OCI-LY3 (cell line): ENCODE measurements at regions not wholly inside any gene's neighbourhood (a gene's known extent, or its start where the extent isn't known, plus 50 kb on each side); places are given as distances from the start of the nearest gene placed in this dataset.

Experiments
- H2AFZ ChIP-seq: fragments of 200-600, 300-600 bp; shearing (Covaris generic); 2 replicates; pipeline ENCODE4 v1.6.0; 2014; ENCODE audit warnings: antibody characterized with exemption, low read depth, low read length
- H3K27ac ChIP-seq: fragments of 200-600, 300-600 bp; sonication (generic); 2 replicates; pipeline ENCODE4 v1.5.1; 2014; ENCODE audit warnings: mild to moderate bottlenecking, low read length, moderate library complexity, mixed read lengths
- H3K27me3 ChIP-seq: fragments of 200-600, 300-600 bp; sonication (generic); 2 replicates; pipeline ENCODE4 v1.6.1; 2014; ENCODE audit warnings: low read depth, low read length, mixed read lengths
- H3K36me3 ChIP-seq: fragments of 200-600, 300-600 bp; sonication (generic); replicated peaks from 2 replicates; pipeline ENCODE3; 2014; ENCODE audit warnings: low read depth, low read length, mixed read lengths
- H3K4me1 ChIP-seq: fragments of 300-600, 200-600 bp; sonication (generic); 2 replicates; pipeline ENCODE4 v1.6.1; 2014; ENCODE audit warnings: low read length, mixed read lengths
- H3K4me2 ChIP-seq: fragments of 200-600, 300-600 bp; sonication (generic); 2 replicates; pipeline ENCODE4 v1.6.1; 2014; ENCODE audit warnings: low read length, mixed read lengths
- H3K4me3 ChIP-seq: fragments of 300-600, 200-600 bp; sonication (generic); 2 replicates; pipeline ENCODE4 v1.5.1; 2014; ENCODE audit warnings: antibody characterized with exemption, mild to moderate bottlenecking, low read length, moderate library complexity
- H3K79me2 ChIP-seq: fragments of 300-600, 200-600 bp; shearing (Covaris generic); 2 replicates; pipeline ENCODE4 v1.6.1; 2014; ENCODE audit warnings: mild to moderate bottlenecking, low read length, mixed read lengths
- H3K9ac ChIP-seq: fragments of 300-600, 200-600 bp; shearing (Covaris generic); 2 replicates; pipeline ENCODE4 v1.6.0; 2014; ENCODE audit warnings: mild to moderate bottlenecking, low read length, moderate library complexity
- H3K9me3 ChIP-seq: fragments of 200-600, 300-600 bp; shearing (Covaris generic); 2 replicates; pipeline ENCODE4 v1.6.1; 2014; ENCODE audit warnings: low read length, mixed read lengths; ENCODE audit not compliant: insufficient read depth
- H4K20me1 ChIP-seq: fragments of 200-600, 300-600 bp; sonication (generic); 2 replicates; pipeline ENCODE4 v1.6.1; 2016; ENCODE audit warnings: low read length, mixed read lengths; ENCODE audit not compliant: insufficient read depth
- CTCF ChIP-seq: fragments of 200-600, 300-600 bp; sonication (generic); IDR thresholded peaks from 2 replicates; pipeline ENCODE4 v1.5.1; 2014; ENCODE audit warnings: antibody characterized with exemption, low read length, low read depth
- EZH2phosphoT487 ChIP-seq: fragments of 200-600 bp; shearing (Covaris generic); IDR thresholded peaks from 2 replicates; pipeline ENCODE4 v1.6.1; 2018; ENCODE audit warnings: antibody characterized with exemption, mixed run types, low read depth

DNA sequence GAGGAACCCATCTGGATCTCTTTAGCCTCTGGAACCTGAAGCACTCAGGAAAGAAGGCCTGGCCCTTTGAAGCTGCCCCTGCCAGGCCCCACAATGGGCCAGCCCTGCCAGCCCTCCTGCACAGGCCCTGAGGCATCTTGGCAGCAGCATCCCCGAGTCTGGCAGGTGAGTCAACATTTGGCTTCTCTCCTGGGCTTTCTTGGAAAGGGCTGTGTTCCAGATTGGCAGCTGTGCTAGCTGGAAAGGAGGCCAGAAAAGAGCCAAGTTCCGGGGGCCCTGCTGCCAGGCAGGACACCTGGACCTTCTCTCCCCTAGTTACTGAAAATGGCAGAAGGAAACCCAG lies 187.2 kb downstream of the SHQ1 start:
- Histone ChIP-seq H3K79me2 (no peaks in the 10 kb centered on the region), H3K4me2 (no peak overlapping the region)
- no peak for TF ChIP-seq CTCF
- TF ChIP-seq EZH2phosphoT487: no peak

DNA sequence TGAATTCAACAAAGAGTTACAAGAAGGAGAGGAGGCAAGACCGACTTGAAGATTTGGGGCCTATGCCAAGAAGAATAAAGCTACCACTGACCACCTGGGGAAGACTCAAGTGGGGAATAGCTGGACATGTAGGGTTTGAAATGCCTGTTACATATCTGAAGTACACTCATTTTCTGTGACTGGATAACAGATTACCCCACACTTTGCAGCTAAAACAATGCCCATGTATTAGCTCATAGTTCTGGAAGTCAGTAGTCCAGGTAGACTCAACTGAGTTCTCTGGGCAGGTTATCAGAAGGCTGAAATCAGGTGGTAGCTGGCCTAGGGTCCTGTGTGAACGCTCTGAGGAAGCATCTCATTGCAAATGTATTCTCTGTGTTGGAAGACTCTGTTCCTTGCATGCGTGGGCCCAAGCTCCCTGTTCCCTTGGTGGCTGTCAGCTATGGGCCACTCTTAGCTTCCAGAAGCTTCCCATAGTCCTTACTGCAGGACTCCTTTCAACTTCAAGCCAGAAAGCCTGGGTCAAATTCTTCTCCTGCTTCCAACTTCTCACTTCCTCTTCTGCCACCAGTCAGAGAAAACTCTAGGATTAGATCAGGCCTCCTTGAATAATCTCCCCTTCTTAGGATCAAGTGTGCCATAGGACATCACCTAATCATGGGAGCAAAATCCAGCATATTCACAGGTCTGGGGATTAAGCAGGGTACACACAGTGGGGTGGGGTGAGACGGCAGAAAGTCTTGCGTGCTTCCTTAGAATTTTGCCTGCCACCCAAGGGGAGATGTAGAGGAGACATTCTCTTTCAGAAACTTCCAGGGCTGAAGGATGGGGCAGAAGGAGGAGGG lies 187.8 kb downstream of the SHQ1 start:
- Histone ChIP-seq H3K4me1 (0 out of 2 replicates have a peak, but pooled peaks cover 3% of the 10 kb centered on the region), H3K79me2 (no peaks in the 10 kb centered on the region), H3K9ac (no peak overlapping the region), H3K4me2 (no peak overlapping the region), H2AFZ (no peak overlapping the region), H3K4me3 (no peak overlapping the region), H3K9me3 (no peaks in the 10 kb centered on the region), H3K36me3 (no peaks in the 10 kb centered on the region), H3K27ac (no peak overlapping the region), H4K20me1 (no peaks in the 10 kb centered on the region), H3K27me3 (peaks cover 21% of the 10 kb centered on the region)
- TF ChIP-seq EZH2phosphoT487: no peak
- no peak for TF ChIP-seq CTCF

More for the DNA sequence above, 187.2 kb downstream of the SHQ1 start:
- Histone ChIP-seq H4K20me1 (no peaks in the 10 kb centered on the region), H2AFZ (no peak overlapping the region), H3K36me3 (no peaks in the 10 kb centered on the region), H3K27ac (no peak overlapping the region), H3K9me3 (no peaks in the 10 kb centered on the region), H3K27me3 (peaks cover 19% of the 10 kb centered on the region), H3K9ac (no peak overlapping the region), H3K4me3 (no peak overlapping the region), H3K4me1 (0 out of 2 replicates have a peak, but pooled peaks cover 3% of the 10 kb centered on the region)

- Histone ChIP-seq H3K36me3 (no peaks in the 10 kb centered on the region), H3K4me1 (0 out of 2 replicates have a peak, but pooled peaks cover 3% of the 10 kb centered on the region), H3K4me2 (no peak overlapping the region), H3K27ac (no peak overlapping the region), H3K9me3 (no peaks in the 10 kb centered on the region), H2AFZ (no peak overlapping the region), H4K20me1 (no peaks in the 10 kb centered on the region), H3K79me2 (no peaks in the 10 kb centered on the region), H3K27me3 (peaks cover 21% of the 10 kb centered on the region), H3K9ac (no peak overlapping the region), H3K4me3 (no peak overlapping the region)
- TF ChIP-seq EZH2phosphoT487 (no peak), CTCF (no peak)
Measured at GRCh38 chr3:72659596-72659995, 188.6 kb downstream of the SHQ1 start.

DNA sequence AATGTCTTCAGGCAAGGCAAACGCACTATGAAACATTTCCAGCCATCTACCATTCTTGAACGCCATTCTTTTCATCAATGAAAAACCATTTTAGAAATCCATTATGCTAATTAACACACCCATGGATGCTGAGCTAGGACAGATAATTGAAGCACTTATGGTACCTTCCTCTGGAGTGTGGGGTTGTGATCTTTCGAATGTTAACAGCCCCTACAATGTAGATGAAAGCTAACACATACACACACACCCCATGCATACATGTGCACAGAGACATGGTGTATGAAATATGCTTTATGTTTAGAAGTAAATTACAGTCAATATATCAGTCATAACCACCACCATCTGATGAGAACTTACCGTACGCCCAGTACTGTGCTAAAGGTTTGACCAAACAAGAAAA lies 189.1 kb downstream of the SHQ1 start:
- Histone ChIP-seq H3K9ac (no peak overlapping the region), H3K9me3 (no peaks in the 10 kb centered on the region), H3K27ac (no peak overlapping the region), H3K27me3 (peaks cover 21% of the 10 kb centered on the region), H2AFZ (no peak overlapping the region), H4K20me1 (no peaks in the 10 kb centered on the region), H3K36me3 (no peaks in the 10 kb centered on the region), H3K4me1 (0 out of 2 replicates have a peak, but pooled peaks cover 3% of the 10 kb centered on the region), H3K4me2 (no peak overlapping the region), H3K4me3 (no peak overlapping the region), H3K79me2 (no peaks in the 10 kb centered on the region)
- TF ChIP-seq EZH2phosphoT487 (no peak), CTCF (no peak)
